Endothelial cell of umbilical vein (primary cell): ENCODE measurements at regions not wholly inside any gene's neighbourhood (a gene's known extent, or its start where the extent isn't known, plus 50 kb on each side); places are given as distances from the start of the nearest gene placed in this dataset.

ENCODE experiments used
- BruUV-seq: library from RNA; stranded (reverse); fragments of 400-500 nt; replicated peaks from 2 replicates; lab custom pipeline; 2021; lab: Mats Ljungman, UMichigan
- CTCF ChIA-PET: fragments of 300-600, 350-600 bp; sonication (Branson Sonifier 250); formaldehyde crosslinking; loops from one replicate; lab custom pipeline; 2021; ENCODE audit warnings: antibody characterized with exemption, inconsistent platforms; lab: Charles Lee
- POLR2A ChIA-PET: fragments of 300-600, 350-600 bp; sonication (Branson Sonifier 250); formaldehyde crosslinking; loops from one replicate; lab custom pipeline; 2021; ENCODE audit warnings: antibody characterized with exemption, inconsistent platforms; lab: Charles Lee
- DNase-seq: peaks from one replicate; pipeline ENCODE4 v3.0.0-alpha.2; 2011; ENCODE audit warnings: low read depth, low spot score
- FAIRE-seq: peaks from 2 replicates; lab custom pipeline; 2011; peaks lifted over from hg19 to GRCh38; lab: Jason Lieb, UNC
- H2AFZ ChIP-seq: 2 replicates; pipeline ENCODE4 v1.6.0; 2012; ENCODE audit warnings: low read depth, low read length, control low read depth, inconsistent platforms
- H3K27ac ChIP-seq: 2 replicates; pipeline ENCODE4 v1.5.1; 2011; ENCODE audit warnings: low read depth, mild to moderate bottlenecking, control low read depth, low read length, moderate library complexity; ENCODE audit not compliant: insufficient read depth
- H3K27me3 ChIP-seq, 2 experiments: 2 replicates each; pipeline versions ENCODE4 v1.6.0 to v1.6.1; 2011; ENCODE audit warnings: low read length in 2 of 2, mixed read lengths in 1 of 2; ENCODE audit not compliant: control insufficient read depth in 2 of 2, insufficient read depth in 2 of 2
- H3K36me3 ChIP-seq, 2 experiments: 2 replicates in 1 of 2; 3 replicates in 1 of 2; pipeline ENCODE4 v1.5.1; 2011; ENCODE audit warnings: low read length in 2 of 2, mild to moderate bottlenecking in 1 of 2, moderate library complexity in 1 of 2; ENCODE audit not compliant: control insufficient read depth in 2 of 2, insufficient read depth in 2 of 2; ENCODE audit errors: extremely low read depth in 1 of 2
- H3K4me1 ChIP-seq: 3 replicates; pipeline ENCODE4 v1.5.1; 2011; ENCODE audit warnings: mild to moderate bottlenecking, low read length; ENCODE audit not compliant: control insufficient read depth, insufficient read depth; ENCODE audit errors: extremely low read depth
- H3K4me2 ChIP-seq: 2 replicates; pipeline ENCODE4 v1.6.1; 2011; ENCODE audit warnings: low read length, control low read depth, mixed read lengths; ENCODE audit not compliant: insufficient read depth
- H3K4me3 ChIP-seq, 3 experiments: fragments of 200-600 bp in 1 of 3; sonication (generic), shearing (Covaris generic) in 1 of 3; replicated peaks in 1 of 3; 2 replicates each; pipeline ENCODE4 v1.5.1; 2011 to 2016; ENCODE audit warnings: control low read depth in 3 of 3, low read length in 3 of 3, mild to moderate bottlenecking in 2 of 3, inconsistent platforms in 1 of 3, low read depth in 1 of 3, moderate library complexity in 1 of 3; ENCODE audit not compliant: insufficient read depth in 1 of 3
- H3K79me2 ChIP-seq: 2 replicates; pipeline ENCODE4 v1.6.0; 2012; ENCODE audit warnings: low read length, inconsistent platforms; ENCODE audit not compliant: control insufficient read depth, insufficient read depth
- H3K9ac ChIP-seq: replicated peaks from 2 replicates; pipeline ENCODE3; 2011; ENCODE audit warnings: low read length, control low read depth; ENCODE audit not compliant: insufficient read depth; ENCODE audit errors: extremely low read depth
- H3K9me1 ChIP-seq: replicated peaks from 3 replicates; pipeline ENCODE4 v1.6.0; 2011; ENCODE audit warnings: mild to moderate bottlenecking, low read length; ENCODE audit not compliant: control insufficient read depth, insufficient read depth; ENCODE audit errors: extremely low read depth
- H3K9me3 ChIP-seq: replicated peaks from 2 replicates; pipeline ENCODE4 v1.5.1; 2012; ENCODE audit warnings: low read length, inconsistent platforms; ENCODE audit not compliant: control insufficient read depth, insufficient read depth
- H4K20me1 ChIP-seq: replicated peaks from 2 replicates; pipeline ENCODE3; 2011; ENCODE audit warnings: mild to moderate bottlenecking, low read length; ENCODE audit not compliant: control insufficient read depth, insufficient read depth; ENCODE audit errors: extremely low read depth
- EZH2 ChIP-seq: IDR thresholded peaks from 2 replicates; pipeline ENCODE4 v1.6.1; 2012; ENCODE audit warnings: borderline replicate concordance, low read depth, mild to moderate bottlenecking, moderate library complexity, low read length, inconsistent platforms; ENCODE audit not compliant: severe bottlenecking
- FOS ChIP-seq: IDR thresholded peaks from 2 replicates; pipeline ENCODE4 v1.6.1; 2011; ENCODE audit warnings: mild to moderate bottlenecking, low read length, moderate library complexity, borderline replicate concordance; ENCODE audit not compliant: insufficient read depth
- GATA2 ChIP-seq: IDR thresholded peaks from 2 replicates; pipeline ENCODE4 v1.7.0; 2011; ENCODE audit warnings: low read depth, mild to moderate bottlenecking, moderate library complexity, mixed read lengths, low read length; ENCODE audit not compliant: insufficient read length, insufficient read depth
- JUN ChIP-seq: IDR thresholded peaks from 2 replicates; pipeline ENCODE4 v1.6.1; 2011; ENCODE audit warnings: borderline replicate concordance, low read depth; ENCODE audit not compliant: insufficient read length, insufficient read depth
- MYC ChIP-seq: IDR thresholded peaks from one replicate; pipeline ENCODE4 v1.6.1; 2011; ENCODE audit warnings: mild to moderate bottlenecking, low read depth, low read length
- POLR2A ChIP-seq: IDR thresholded peaks from 2 replicates; pipeline ENCODE4 v1.6.1; 2012; ENCODE audit warnings: low read depth, mild to moderate bottlenecking, control low read depth, low read length
- POLR2AphosphoS5 ChIP-seq: IDR thresholded peaks from 2 replicates; pipeline ENCODE4 v1.6.1; 2012; ENCODE audit warnings: low read depth, mild to moderate bottlenecking, control low read depth, low read length, moderate library complexity; ENCODE audit not compliant: insufficient read depth
- dilution Hi-C: fragments of 300-500 bp; cut with MboI; formaldehyde crosslinking; loops from one replicate; pipeline ENCODE4 v1.15.0; 2019; ENCODE audit warnings: low sequenced_read_pairs; ENCODE audit not compliant: extremely low pct_ligation_motif_present
- intact Hi-C: fragments of 100-400 bp; cut with micrococcal nuclease; formaldehyde crosslinking; loops from one replicate; pipeline ENCODE4 v1.10.0; 2022
- TF ChIP-seq, protein P1 (sequence below), 2 donors: IDR thresholded peaks; 1 replicate in 1 of 2; 2 replicates in 1 of 2; pipeline ENCODE4 v1.5.1; 2011; ENCODE audit warnings: low read length in 2 of 2, mild to moderate bottlenecking in 2 of 2, moderate library complexity in 2 of 2, control low read depth in 1 of 2, inconsistent platforms in 1 of 2, low read depth in 1 of 2; ENCODE audit not compliant: insufficient read depth in 1 of 2; ENCODE audit errors: extremely low read depth in 1 of 2
- TF ChIP-seq, protein P2 (sequence below): IDR thresholded peaks from 2 replicates; pipeline ENCODE4 v1.6.1; 2011; ENCODE audit not compliant: insufficient read depth, insufficient read length

DNA sequence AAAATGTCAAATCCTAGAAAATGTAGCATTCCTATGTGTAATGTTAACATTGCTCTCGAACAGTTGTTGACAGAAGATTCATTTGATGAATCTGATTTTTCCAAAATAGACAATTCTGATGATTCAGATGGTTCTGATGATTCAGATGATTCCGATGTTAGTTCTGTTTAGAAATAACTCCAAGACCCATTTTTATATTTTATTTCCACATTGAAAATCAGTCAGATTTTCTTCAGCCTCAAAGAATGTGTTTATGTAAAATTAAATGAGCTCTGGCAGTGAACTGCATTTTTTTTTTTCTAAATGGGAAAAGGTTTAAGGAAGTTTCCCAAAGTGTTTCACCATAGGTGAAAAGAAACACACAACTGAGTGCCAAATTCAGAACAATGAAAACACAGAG lies 136.5 kb downstream of the TSEN15 start:
- no TSS peak for BruUV-seq
- CTCF ChIA-PET = interaction anchor here (1.0 to 1.8 kb wide), 2 partner anchors 11 to 113 kb away, joined by 3 to 5 read pairs; no protein-coding TSS in a partner anchor
- no peak overlapping the region for H3K27ac ChIP-seq
- no peak for DNase-seq
- no peak overlapping the region for H3K4me3 ChIP-seq
- H2AFZ ChIP-seq = no peak overlapping the region
- no peak overlapping the region for H3K4me2 ChIP-seq
- peaks cover 7 to 12% of the 10 kb centered on the region in 2 experiments for H3K27me3 ChIP-seq
- no peaks in the 10 kb centered on the region for H3K9me3 ChIP-seq
- no peak for FAIRE-seq
- POLR2A ChIA-PET = no interaction called here
- H3K9ac ChIP-seq = no peak overlapping the region
- H3K79me2 ChIP-seq = no peaks in the 10 kb centered on the region
- H4K20me1 ChIP-seq = no peaks in the 10 kb centered on the region
- dilution Hi-C loops = no loop called here
- H3K4me1 ChIP-seq = no peaks in the 10 kb centered on the region
- intact Hi-C loops = no loop called here
- TF ChIP-seq FOS = no peak
- no peak for TF ChIP-seq POLR2A
- H3K36me3 ChIP-seq = no peaks in the 10 kb centered on the region
- no peaks in the 10 kb centered on the region for H3K9me1 ChIP-seq

DNA sequence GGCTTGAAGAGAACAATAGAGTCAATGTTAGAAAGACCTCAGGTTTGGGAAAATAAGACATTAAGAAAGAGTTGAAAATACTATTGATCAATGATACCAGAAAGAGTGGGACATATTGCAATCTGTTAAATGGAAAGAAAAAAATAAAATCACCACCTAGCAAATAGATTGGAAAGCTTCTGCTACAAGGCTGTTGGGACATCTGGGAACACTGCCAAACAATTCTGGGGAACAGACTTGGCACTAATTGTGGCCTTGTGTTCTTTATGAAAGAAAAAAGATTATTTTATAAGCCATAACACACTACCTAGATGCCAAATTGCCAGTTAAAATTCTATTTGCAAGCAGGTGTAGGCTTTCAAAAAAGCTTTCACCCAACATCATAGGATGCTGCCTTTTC lies 137.8 kb downstream of the TSEN15 start:
- no peak overlapping the region for H3K4me2 ChIP-seq
- intact Hi-C loops (no loop called here), dilution Hi-C loops (no loop called here)
- no peaks in the 10 kb centered on the region for H4K20me1 ChIP-seq
- ChIA-PET CTCF (interaction anchor here (1.0 to 1.8 kb wide), 4 partner anchors 33 to 475 kb away, joined by 3 to 5 read pairs (median 4); no protein-coding TSS in a partner anchor), POLR2A (no interaction called here)
- no peak for TF ChIP-seq GATA2
- TF ChIP-seq, protein P1, sequence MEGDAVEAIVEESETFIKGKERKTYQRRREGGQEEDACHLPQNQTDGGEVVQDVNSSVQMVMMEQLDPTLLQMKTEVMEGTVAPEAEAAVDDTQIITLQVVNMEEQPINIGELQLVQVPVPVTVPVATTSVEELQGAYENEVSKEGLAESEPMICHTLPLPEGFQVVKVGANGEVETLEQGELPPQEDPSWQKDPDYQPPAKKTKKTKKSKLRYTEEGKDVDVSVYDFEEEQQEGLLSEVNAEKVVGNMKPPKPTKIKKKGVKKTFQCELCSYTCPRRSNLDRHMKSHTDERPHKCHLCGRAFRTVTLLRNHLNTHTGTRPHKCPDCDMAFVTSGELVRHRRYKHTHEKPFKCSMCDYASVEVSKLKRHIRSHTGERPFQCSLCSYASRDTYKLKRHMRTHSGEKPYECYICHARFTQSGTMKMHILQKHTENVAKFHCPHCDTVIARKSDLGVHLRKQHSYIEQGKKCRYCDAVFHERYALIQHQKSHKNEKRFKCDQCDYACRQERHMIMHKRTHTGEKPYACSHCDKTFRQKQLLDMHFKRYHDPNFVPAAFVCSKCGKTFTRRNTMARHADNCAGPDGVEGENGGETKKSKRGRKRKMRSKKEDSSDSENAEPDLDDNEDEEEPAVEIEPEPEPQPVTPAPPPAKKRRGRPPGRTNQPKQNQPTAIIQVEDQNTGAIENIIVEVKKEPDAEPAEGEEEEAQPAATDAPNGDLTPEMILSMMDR (IDR thresholded peaks at IDR 0.05; ENCODE audit: extremely low read depth in 1 of 2, insufficient read depth in 1 of 2, low read depth in 1 of 2, low read length in 2 of 2) = no peak
- no peak for TF ChIP-seq JUN
- no peak for TF ChIP-seq POLR2AphosphoS5
- TF ChIP-seq POLR2A = no peak
- TF ChIP-seq EZH2 = no peak
- TF ChIP-seq, protein P2, sequence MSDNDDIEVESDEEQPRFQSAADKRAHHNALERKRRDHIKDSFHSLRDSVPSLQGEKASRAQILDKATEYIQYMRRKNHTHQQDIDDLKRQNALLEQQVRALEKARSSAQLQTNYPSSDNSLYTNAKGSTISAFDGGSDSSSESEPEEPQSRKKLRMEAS = no peak
- no peak for TF ChIP-seq MYC
- no peak for TF ChIP-seq FOS
- no peak overlapping the region for H3K4me3 ChIP-seq
- no peaks in the 10 kb centered on the region for H3K9me1 ChIP-seq
- FAIRE-seq (no peak), DNase-seq (peak; percentile 28)
- H3K9ac ChIP-seq = no peak overlapping the region
- H2AFZ ChIP-seq = no peak overlapping the region
- H3K79me2 ChIP-seq = no peaks in the 10 kb centered on the region
- peaks cover 9 to 12% of the 10 kb centered on the region in 2 experiments for H3K27me3 ChIP-seq
- H3K27ac ChIP-seq = no peak overlapping the region
- no peaks in the 10 kb centered on the region for H3K4me1 ChIP-seq
- H3K36me3 ChIP-seq = no peaks in the 10 kb centered on the region
- H3K9me3 ChIP-seq = no peaks in the 10 kb centered on the region
- BruUV-seq = no TSS peak
